Smooth muscle cell (in vitro differentiated cells): ENCODE measurements at regions not wholly inside any gene's neighbourhood (a gene's known extent, or its start where the extent isn't known, plus 50 kb on each side); places are given as distances from the start of the nearest gene placed in this dataset.

Experiments used
- DNase-seq: peaks from one replicate; lab custom pipeline; 2025; ENCODE audit not compliant: unreplicated experiment; lab: John Stamatoyannopoulos, UW
- H2AFZ ChIP-seq: fragments of 200-600 bp; sonication (generic); 2 replicates; pipeline ENCODE4 v1.6.0; 2016; ENCODE audit warnings: antibody characterized with exemption, low read depth, mild to moderate bottlenecking
- H3F3A ChIP-seq: fragments of 200-600 bp; sonication (generic); 2 replicates; pipeline ENCODE4 v1.6.0; 2017; ENCODE audit warnings: antibody characterized with exemption, low read depth
- H3K27ac ChIP-seq: fragments of 200-600 bp; sonication (generic); 2 replicates; pipeline ENCODE4 v1.5.1; 2016; ENCODE audit warnings: low read depth, mild to moderate bottlenecking
- H3K27me3 ChIP-seq: fragments of 200-600 bp; sonication (generic); 2 replicates; pipeline ENCODE4 v1.6.1; 2016; ENCODE audit warnings: low read depth, mild to moderate bottlenecking
- H3K36me3 ChIP-seq: fragments of 200-600 bp; sonication (generic); 2 replicates; pipeline ENCODE4 v1.5.1; 2016; ENCODE audit warnings: low read depth
- H3K4me1 ChIP-seq: fragments of 200-600 bp; sonication (generic); 2 replicates; pipeline ENCODE4 v1.5.1; 2016; ENCODE audit warnings: low read depth
- H3K4me2 ChIP-seq: fragments of 200-600 bp; sonication (generic); 2 replicates; pipeline ENCODE4 v1.6.0; 2016; ENCODE audit warnings: mild to moderate bottlenecking
- H3K4me3 ChIP-seq: fragments of 200-600 bp; sonication (generic); 2 replicates; pipeline ENCODE4 v1.5.1; 2016; ENCODE audit warnings: mild to moderate bottlenecking
- H3K79me2 ChIP-seq: fragments of 200-600 bp; sonication (generic); 2 replicates; pipeline ENCODE4 v1.6.0; 2016; ENCODE audit warnings: low read depth, mild to moderate bottlenecking
- H3K9ac ChIP-seq: fragments of 200-600 bp; sonication (generic); 2 replicates; pipeline ENCODE4 v1.6.0; 2016; ENCODE audit warnings: low read depth
- H3K9me3 ChIP-seq: fragments of 200-600 bp; sonication (generic); replicated peaks from 2 replicates; pipeline ENCODE4 v1.5.1; 2016; ENCODE audit warnings: low read depth
- H4K20me1 ChIP-seq: fragments of 200-600 bp; sonication (generic); 2 replicates; pipeline ENCODE4 v1.6.0; 2016; ENCODE audit warnings: low read depth
- WGBS: methylation state at CpG from one replicate; pipeline ENCODE4 v1.1.7; 2016; ENCODE audit warnings: low lambda C conversion rate; 5-methylcytosine and 5-hydroxymethylcytosine counted together
- TF ChIP-seq, protein P1 (sequence below): fragments of 200-600 bp; sonication (generic); IDR thresholded peaks from 2 replicates; pipeline ENCODE4 v1.5.1; 2017; ENCODE audit warnings: borderline replicate concordance, mild to moderate bottlenecking, antibody characterized with exemption; ENCODE audit not compliant: insufficient read depth, poor library complexity, severe bottlenecking

DNA sequence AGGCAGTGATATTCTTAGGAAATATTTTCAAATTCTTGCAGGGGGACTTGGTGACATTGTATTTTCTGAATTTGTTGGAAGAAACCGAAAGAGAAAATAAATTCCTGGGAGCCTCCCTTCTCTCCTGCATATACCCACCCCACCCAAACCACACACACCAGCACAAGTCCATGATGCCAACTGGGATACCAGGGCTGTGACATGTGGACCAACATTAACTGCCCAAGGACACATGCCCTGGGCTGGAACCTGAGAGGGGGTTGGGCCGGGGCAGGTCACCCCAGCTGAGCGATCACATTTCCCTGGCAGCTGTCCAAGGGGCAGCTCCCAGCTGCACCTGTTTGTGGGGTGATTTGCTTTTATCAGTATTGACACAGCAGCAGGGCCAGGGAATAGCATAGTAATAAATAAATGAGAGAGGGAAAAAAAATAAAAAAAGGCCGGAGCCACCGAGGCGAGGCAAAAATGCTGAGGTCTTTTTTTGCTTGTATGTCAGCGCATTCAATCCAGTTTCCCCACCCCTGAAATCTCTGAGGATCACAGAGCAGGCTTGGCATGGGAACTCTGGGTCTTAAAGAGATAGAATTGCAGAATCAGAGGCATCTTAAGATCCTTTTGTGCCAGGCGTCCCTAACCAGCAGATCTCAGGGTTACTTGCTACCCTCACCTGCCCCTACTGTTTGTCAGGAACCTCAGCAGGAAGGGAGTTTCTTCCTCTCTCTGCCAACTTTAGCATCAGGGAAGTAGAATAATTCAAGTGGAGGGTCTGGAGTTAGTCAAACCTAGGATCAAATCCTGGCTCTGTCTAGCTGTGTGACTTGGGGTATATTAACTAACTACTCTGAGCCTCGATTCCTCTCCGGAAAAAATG, 66.5 kb upstream of the PIM1 start:
- Histone ChIP-seq H3K4me1 (peaks cover 17% of the 10 kb centered on the region), H3K9ac (peak overlapping the region; percentile 75), H4K20me1 (no peaks in the 10 kb centered on the region), H3K36me3 (no peaks in the 10 kb centered on the region), H3K27me3 (no peaks in the 10 kb centered on the region), H3K27ac (peak overlapping the region; percentile 91), H3F3A (peaks cover 21% of the 10 kb centered on the region), H3K4me2 (peak overlapping the region; percentile 84), H3K9me3 (no peaks in the 10 kb centered on the region), H3K4me3 (peak overlapping the region; percentile 43), H2AFZ (no peak overlapping the region), H3K79me2 (no peaks in the 10 kb centered on the region)
- no peak for DNase-seq
- WGBS = 77% methylated on average over 10 of the region's 10 CpGs
- TF ChIP-seq, protein P1, sequence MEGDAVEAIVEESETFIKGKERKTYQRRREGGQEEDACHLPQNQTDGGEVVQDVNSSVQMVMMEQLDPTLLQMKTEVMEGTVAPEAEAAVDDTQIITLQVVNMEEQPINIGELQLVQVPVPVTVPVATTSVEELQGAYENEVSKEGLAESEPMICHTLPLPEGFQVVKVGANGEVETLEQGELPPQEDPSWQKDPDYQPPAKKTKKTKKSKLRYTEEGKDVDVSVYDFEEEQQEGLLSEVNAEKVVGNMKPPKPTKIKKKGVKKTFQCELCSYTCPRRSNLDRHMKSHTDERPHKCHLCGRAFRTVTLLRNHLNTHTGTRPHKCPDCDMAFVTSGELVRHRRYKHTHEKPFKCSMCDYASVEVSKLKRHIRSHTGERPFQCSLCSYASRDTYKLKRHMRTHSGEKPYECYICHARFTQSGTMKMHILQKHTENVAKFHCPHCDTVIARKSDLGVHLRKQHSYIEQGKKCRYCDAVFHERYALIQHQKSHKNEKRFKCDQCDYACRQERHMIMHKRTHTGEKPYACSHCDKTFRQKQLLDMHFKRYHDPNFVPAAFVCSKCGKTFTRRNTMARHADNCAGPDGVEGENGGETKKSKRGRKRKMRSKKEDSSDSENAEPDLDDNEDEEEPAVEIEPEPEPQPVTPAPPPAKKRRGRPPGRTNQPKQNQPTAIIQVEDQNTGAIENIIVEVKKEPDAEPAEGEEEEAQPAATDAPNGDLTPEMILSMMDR = no peak

DNA sequence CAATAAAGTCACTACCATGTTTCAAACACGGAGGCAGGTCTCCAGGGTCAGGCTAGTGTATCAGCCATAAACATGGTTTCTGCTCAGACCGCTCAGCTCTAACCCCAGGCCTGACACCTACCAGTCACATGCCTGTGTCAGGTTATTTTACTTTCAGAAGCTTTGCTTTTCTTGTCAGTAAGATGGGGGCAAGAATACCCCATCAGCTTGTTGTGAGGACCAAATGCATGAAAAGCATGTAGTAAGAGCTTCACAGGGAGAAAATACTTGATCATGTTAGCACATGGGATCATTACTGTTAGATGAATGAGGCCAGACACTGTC, 65.2 kb upstream of the PIM1 start:
- TF ChIP-seq, protein P1 = no peak

DNA sequence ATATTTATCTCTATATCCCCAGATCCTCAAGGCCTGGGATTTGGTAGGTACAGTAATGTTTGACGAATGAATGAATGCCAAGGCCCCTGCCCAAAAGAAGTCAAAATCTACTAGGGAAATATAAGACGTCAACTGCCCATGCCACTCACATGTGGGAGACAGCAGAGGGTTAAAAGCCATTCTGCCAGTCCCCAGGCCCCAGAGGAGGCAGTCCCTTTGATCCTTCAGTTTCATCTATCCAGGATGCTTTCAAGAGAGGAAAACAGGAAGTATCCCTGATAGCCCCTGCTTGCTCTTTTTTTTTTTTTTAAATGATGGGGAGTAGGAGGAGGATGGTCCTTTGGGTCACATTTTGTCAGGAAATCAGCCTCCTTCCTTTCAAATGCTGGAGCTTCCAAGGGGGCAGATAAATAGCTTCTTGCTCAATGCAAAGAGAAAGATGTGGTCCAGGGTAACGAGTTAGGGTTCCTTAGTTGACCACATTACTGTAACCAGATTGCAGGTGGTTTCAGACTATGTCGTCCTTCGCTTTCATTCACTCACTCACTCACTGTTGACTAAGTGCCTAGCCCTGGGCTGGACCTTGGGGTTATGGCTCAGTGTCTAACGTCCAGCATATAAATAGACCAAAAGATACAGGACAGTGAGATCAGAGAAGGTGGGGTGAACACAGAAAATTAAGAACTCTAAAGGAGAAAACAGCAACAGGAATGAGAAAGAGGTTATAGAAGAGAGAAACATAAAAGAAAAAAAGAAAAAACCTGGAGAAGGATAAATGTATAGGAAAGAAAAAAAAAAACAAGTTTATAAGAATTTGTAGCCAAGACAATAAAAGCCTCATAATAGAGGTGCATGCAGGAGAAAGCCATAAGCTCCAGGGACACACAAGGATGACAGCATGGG, 64.6 kb upstream of the PIM1 start:
- peaks cover 21% of the 10 kb centered on the region for H3F3A ChIP-seq
- 70% methylated on average over 6 of the region's 6 CpGs for WGBS
- no peaks in the 10 kb centered on the region for H4K20me1 ChIP-seq
- peaks cover 22% of the 10 kb centered on the region for H3K4me1 ChIP-seq
- no peaks in the 10 kb centered on the region for H3K27me3 ChIP-seq
- no peaks in the 10 kb centered on the region for H3K36me3 ChIP-seq
- H3K9ac ChIP-seq = no peak overlapping the region
- no peak for DNase-seq
- H3K4me3 ChIP-seq = no peak overlapping the region
- no peaks in the 10 kb centered on the region for H3K9me3 ChIP-seq
- H3K79me2 ChIP-seq = no peaks in the 10 kb centered on the region
- H2AFZ ChIP-seq = no peak overlapping the region
- H3K27ac ChIP-seq = peak overlapping the region; percentile 91
- no peak overlapping the region for H3K4me2 ChIP-seq
- TF ChIP-seq, protein P1 = no peak

More for the DNA sequence above, 65.2 kb upstream of the PIM1 start:
- WGBS = 63% methylated on average over 2 of the region's 2 CpGs
- Histone ChIP-seq H3K4me2 (no peak overlapping the region), H2AFZ (no peak overlapping the region), H3K9ac (no peak overlapping the region), H3K4me1 (peaks cover 17% of the 10 kb centered on the region), H3F3A (peaks cover 21% of the 10 kb centered on the region), H3K79me2 (no peaks in the 10 kb centered on the region), H3K27ac (peak overlapping the region; percentile 91), H4K20me1 (no peaks in the 10 kb centered on the region), H3K27me3 (no peaks in the 10 kb centered on the region), H3K4me3 (no peak overlapping the region), H3K36me3 (no peaks in the 10 kb centered on the region), H3K9me3 (no peaks in the 10 kb centered on the region)
- DNase-seq = no peak
